ENCODE measurements at regions not wholly inside any gene's neighbourhood (a gene's known extent, or its start where the extent isn't known, plus 50 kb on each side); places are given as distances from the start of the nearest gene placed in this dataset.
A peak's percentile ranks its signal among the peaks of the same experiment; 100 is the strongest.

DNA sequence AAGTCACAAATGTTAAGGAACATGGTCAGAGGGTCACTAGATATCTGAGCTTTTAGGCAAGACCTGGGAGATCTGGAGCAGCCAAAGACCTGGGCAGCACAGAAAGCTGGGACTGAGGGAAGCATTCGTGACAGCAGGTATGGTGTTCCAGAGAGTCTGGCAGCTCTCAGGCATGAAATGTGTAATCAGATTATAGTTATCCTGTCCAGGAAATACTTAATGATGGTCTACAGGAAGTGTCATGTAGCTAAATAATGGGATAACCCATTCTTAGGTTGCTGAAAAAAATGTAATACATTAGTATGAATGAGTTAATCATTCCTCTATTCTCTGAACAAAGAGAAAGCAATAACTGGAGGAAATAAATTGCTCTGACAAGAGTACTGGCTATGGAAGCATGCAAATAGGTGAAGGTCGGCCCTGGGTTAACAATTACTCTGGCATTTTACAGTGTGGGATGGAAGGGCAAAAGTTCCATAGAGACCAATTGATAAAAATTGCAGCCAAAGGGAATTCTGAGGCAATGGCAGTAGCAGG lies 740.5 kb downstream of the CBLN4 start:
- no peak for DNase-seq (ENCODE audit: low spot score)

DNA sequence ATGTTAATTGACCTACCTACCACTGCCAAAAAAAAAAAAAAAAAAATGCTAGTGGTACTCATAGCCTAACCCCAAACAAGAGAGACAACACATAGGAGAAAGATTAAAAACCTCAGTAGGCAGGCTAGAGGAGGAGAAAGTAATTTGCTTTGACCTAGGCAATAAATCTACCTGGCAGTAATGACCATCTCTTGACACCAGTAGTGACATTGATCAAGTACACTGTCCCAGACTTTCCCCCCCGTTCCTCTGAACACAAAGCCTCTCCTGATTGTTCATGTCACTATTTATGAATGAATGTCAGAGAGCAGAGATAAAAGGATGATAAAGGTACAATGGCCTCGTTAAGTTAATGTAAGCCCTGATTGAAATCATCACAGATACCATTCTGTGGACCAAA lies 746.8 kb downstream of the CBLN4 start:
- DNase-seq (ENCODE audit: low spot score) = no peak

DNA sequence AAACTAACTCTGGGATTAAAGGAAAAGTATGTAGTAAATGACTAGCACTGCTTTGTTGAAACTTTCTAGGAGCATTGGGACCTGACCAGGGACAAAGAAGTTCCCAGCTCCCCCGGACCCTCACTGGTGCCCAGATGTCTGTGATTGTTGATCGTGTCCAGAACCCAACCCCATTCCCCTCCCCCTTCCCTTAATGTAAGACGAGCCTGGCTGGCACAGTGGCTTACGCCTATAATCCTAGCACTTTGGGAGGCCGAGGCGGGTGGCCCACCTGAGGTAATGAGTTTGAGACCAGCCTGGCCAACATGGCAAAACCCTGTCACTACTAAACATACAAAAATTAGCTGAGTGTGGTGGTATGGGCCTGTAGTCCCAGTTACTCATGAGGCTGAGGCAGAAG lies 750.3 kb downstream of the CBLN4 start:
- DNase-seq (ENCODE audit: low spot score) = no peak

DNA sequence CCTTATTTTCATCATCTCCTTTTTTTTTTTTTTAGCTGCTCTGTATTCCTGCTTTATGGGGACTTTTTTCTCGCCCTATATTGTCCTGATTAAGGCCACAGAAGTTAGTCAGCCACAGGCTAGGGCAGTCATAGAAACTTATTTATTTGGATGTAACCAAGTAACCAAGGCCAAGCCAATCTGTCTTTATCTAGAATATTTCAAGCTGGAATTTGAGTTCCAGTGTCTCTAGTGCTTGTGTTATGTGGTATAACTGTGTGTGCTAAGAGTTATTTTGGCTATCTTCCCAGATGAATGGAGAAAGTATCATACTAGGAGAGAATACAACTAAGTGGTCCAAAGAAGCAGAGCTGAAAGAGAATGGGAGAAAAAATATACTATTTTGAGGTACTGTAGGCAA lies 751.5 kb downstream of the CBLN4 start:
- no peak for DNase-seq (ENCODE audit: low spot score)

DNA sequence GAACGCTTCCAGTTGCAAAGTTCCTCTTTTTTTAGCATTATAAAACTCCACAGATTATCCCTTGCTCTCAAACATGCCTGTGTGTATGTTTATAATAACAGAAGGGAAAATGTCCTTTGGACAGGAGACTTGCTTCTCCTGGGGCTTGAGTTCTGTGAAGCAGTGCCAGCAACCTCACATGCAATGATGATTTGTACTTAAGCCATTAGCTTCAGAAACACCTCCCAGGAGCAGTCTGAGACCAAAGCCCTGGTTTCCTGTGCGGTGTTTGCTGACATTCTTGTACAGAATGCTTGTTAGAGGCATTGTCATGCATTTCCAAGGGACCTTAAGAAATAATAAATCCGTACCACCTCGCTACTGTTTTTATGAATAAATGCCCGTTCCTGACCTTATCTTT lies 752.8 kb downstream of the CBLN4 start:
- no peak for DNase-seq (ENCODE audit: low spot score)

DNA sequence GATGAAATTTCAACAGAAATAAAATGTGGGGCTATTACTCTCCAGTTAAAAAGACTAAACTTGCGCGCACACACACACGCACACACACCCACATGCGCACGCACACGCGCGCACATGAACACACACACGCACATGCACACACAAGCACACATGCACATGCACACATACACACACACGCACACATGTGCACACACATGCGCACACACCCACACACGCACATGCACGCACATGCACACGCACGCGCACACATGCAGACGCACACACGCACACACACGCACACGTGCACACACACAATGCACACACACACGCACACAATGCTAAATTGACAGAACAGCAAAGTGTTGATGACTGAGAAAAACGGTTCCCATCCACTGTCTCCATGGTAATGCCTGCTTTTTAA lies 754.1 kb downstream of the CBLN4 start:
- DNase-seq (ENCODE audit: low spot score) = no peak

DNA sequence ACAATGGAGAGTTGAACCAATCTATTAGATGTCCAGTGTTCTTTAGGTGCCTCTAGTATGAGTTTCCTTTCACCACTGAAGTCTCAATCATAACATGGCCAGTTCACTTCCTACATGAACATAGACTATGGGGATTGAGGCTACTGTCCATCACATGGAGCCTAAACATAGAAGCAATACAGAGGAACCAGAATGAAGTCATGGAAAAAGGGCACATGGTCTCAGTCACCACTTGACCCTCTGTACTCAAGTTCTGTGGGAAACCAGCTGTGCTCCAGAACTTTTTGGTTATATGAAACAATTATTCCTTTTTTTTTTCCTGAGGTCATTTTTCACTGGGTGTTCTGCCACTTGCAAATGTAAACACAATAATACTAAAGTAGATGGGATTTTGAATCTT lies 762.5 kb downstream of the CBLN4 start:
- DNase-seq (ENCODE audit: low spot score) = no peak

DNA sequence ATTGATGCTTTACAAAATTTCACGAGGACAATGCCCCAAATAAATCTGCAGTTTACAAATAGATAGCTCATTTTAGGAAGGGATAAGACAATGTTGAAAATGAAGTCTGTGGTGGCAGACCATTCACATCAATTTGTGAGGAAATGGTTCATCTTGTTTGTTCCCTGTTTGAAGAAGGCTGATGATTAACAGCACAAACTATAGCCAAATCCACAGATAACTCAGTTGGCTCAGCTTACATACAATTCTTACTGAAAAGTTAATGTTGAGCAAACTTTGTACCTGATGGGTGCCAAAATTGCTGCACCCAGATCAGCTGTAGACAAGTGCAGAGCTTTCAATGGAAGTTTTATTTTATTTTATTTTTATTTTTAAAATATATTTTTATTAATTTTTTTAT lies 763.9 kb downstream of the DOK5 start:
- no peak for DNase-seq (ENCODE audit: low spot score)

DNA sequence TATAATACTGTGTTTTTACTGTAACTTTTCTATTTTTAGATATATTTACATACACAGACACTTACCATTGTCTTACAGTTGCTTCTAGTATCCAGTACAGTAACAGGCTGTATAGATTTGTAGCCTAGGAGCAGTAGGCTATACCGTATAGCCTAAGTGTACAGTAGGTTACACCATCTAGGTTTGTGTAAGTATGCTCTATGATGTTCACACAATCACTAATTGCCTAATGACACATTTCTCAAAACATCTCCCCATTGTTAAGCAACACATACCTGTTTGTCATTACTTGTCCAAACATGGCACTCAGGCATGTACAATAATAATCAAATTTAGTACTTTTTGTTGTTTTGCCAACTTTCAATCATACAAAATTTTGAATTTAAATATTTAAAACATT lies 757.3 kb downstream of the DOK5 start:
- no peak for DNase-seq (ENCODE audit: low spot score)

DNA sequence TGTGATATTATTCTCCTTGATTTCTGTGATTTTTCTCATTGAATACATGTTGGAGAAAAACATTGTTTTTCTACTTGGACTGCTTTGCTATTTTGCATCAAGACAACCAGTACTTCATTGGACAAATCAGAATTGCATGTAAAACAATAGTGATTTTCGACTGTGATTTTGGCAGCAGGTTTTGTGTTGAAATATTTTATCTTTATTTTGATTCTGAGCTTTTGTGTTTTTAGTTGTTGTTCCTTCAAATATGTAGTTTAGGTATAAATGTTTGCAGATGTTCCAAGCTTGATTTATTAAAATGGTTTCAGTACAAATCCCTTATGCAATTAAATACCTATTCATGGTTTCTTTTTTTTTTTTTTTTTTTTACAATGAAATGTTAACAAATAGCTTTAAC lies 754.1 kb downstream of the DOK5 start:
- DNase-seq (ENCODE audit: low spot score) = no peak

DNA sequence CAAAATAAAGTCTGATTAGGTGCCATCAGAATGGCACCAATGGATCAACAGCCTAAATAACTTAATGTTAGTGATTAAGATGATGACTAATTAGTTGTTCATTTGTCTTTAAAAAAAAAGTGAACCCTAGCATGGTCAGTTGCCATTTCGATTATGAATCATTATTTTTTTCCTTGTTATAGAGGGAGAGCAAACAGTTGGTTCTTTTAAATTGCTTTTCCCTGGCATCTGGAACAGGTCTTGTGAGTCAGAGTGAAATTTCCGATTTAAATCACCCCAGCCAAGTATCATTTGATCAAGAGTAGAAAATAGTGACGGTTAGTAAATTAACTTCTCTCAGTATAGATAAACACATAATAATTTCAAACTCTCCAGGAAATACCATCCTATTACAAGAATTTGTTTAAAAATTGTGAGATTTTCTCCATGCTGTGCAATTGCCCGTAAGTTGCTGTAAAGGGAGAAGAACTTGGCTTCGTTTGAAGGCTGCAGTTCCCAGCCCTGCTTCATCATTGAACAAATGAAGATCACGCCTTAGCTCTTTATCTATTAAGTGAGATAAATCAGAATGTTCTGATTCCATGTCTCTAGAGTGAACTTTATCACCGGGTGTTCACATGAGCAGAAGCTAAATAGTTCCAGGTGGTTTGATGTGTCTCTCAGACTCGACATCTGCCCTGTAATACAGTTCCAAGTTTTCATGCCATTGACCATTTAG lies 741.3 kb downstream of the DOK5 start:
- DNase-seq (ENCODE audit: low spot score) = peak; percentile 33

DNA sequence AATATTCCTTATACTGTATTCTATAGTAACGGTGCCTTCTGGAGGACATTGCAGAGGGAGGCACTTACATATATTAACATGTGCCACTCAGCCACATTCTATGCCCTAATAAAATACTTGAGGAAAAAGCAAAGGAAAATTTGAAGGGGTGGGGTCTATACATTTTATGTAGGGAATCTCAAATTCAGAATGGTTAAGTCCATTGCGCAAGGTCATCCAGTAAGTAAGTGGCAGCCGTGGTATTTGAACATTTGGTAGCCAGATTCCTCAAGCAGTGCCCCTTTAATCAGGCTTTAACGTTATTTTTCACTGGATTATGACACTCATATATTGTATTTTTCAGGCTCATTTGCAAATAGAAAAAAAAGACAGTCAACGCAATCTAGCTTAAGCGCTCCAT lies 738.3 kb downstream of the DOK5 start:
- no peak for DNase-seq (ENCODE audit: low spot score)

DNA sequence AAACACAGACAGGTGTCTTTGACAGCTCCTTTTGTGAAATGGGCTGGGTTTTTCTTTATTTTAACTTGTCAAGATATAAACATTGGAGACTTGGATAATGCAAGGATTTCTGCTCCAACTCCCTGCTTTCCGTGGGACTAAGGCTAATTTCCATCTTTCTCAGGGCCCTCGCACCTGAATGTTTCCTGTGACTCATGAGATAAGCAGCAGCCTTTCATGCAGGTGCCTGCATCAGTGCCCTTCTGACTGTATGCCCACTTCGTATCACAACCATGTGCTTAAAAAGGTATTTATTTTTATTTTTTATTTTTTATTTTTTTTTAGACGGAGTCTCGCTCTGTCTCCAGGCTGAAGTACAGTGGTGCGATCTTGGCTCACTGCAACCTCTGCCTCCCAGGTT lies 736.1 kb downstream of the DOK5 start:
- no peak for DNase-seq (ENCODE audit: low spot score)

DNA sequence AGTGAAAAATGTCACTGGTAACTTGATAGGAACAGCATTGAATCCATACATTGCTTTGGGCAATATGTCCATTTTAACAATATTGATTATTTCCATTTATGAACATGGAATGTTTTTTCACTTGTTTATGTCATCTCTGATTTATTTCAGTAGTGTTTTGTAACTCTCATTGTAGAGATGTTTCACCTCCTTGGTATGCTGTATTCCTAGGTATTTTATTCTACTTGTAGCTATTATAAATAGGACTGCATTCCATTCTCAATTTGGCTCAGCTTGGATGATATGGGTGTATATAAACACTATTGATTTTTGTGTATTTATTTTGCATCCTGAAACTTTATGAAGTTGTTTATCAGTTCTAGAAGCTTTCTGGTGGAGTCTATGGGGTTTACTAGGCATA lies 730.3 kb downstream of the DOK5 start:
- no peak for DNase-seq (ENCODE audit: low spot score)

DNA sequence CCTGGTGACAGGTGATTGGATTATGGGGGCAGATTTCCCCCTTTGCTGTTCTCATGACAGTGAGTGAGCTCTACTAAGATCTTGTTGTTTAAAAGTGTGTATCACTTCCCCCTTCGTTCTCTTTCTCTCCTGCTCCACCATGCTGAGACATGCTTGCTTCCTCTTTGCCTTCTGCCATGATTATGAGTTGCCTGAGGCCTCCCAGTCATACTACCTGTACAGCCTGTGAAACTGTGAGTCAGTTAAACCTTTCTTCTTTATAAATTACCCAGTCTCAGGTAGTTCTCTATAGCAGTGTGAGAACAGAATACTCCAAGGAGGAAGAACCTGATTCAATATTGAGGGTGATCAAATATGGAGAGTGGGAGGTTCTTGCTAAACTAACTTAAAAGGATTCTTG lies 724.9 kb downstream of the DOK5 start:
- no peak for DNase-seq (ENCODE audit: low spot score)

DNA sequence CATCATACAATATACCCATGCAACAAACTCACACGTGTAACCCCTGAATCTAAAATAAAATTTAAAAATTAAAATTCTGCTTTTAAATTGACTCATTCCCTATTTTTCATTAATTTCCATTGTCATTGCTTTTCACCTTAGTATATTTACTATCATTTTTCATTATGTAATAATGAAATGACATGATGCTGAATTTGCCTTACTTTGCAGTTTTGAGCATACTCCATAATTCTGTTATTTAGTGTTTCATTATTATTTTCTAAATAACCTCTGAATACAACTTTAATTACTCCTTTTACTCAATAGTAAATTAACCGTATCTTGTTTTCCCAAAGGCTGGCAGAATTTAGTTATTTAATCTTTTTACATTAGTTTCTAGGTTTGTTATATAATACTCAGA lies 719.6 kb downstream of the DOK5 start:
- no peak for DNase-seq (ENCODE audit: low spot score)

DNA sequence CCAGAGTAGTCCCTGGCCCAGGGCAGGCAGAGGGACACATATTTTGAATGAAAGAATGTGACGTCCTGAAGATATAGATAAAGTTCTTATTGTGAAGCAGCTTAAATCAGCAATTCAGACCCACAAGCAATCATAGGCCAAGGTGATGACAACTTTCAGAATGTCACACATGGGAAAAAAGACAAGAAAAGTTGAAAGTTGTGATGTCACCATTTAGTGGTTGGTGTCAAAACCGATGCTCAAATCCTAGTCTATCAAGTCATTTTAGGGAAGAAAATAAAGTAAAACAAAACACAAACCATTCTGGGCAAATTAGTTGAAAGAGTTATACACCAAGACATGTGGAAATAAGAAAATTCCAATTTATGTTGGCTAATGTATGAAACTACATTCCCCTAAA lies 710.8 kb downstream of the DOK5 start:
- no peak for DNase-seq (ENCODE audit: low spot score)

DNA sequence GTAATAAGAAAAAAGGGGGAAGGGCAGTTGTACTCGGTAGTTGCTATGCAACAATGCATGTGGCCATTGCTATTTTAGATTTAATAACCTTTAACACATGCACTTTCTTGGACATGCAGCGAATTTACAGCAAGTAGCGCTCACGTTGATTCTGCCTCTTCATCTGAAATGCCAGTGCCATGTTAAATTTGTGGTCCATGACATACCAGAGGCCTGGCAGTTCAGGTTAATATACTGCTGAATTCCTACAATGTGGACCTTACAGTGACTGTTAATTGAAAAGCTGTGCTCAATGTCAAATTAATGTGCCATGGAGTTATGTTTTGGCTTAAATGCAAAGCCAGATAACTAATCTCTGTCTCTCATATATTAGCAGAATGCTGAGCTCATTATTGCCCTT lies 699.7 kb downstream of the DOK5 start:
- no peak for DNase-seq (ENCODE audit: low spot score)

DNA sequence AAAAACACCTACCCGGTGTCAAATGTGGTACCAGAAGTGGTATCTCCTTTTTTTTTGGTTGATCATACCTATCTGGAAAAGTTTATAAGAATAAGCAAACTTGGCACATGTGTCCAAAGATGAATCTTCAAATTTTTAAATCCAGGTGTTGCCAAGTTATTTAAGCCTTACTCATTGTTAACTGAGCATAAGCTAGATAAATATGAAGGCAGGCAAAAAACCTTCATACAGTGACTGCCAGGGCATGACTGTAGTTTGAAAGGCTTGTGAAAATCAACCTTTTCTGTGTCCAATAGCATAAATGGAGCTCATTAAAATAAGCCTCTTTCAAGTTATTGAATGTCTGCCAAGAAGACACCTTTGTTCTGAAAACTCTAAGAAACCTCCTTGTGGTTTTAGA lies 699.2 kb downstream of the DOK5 start:
- no peak for DNase-seq (ENCODE audit: low spot score)

DNA sequence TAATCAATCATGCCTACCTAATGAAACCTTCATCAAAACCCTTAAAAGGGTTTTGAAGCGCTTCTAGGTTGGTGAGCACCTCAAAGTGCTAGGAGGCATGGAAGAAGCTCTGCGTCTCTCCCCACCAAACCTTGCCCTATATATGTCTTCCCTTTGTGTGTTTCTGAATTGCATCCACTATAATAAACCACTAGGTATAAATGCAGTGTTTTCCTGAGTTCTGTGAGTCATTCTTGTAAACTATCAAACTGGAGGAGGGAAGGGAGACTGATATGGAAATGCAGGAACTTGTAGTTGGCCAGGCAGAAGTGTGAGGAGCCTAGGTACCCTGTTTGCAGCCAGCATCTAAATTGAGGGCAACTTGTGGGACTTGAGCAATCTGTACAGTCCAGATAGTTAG lies 698.8 kb downstream of the DOK5 start:
- no peak for DNase-seq (ENCODE audit: low spot score)

DNA sequence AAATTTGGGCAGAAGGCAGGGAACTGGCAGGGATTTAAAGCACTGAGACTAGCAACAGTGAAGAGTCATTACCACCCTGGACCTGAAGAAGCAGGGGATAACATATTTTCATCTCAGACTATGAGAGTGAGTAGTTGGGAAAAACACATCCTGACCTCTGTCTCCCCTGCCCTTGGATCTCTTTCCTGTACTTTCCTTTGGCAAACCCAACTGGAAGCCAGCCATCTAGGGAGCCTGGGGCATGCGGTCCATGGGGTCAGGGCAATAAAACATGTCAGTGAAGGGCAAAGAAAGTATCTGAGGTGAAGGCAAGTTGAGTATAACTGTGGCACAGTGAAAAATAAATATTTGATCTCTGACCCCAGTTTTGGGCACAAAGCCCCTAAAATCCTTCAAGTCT lies 698.2 kb downstream of the DOK5 start:
- no peak for DNase-seq (ENCODE audit: low spot score)

DNA sequence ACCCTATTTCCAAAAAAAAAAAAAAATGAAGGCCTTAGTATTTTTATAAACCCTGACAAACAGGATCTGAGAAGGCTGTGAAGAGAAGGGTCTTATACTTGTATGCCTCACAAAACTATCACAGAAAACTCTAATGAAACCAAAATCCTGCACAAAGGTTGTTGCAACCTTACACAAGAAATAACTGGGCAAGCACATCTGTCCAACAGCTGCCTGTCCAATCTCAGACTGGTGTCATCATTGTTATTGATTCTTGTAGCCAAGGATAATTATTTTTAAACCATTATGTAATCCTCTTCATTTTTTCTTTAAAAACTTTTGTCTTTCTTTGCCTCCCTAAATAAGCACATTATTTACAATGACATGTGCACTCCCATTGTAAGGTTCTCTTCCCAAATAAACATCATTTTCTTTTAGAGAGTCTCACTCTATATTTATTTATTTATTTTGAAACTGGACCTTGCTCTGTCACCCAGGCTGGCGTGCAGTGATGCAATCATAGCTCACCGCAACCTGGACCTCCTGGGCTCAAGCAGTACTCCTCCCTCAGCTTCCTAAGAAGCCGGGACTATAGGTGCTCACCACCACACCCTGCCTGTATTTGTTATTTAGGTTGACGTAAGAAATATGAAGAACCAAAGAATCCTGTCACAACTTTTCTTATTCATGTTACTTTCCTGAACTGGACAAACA lies 697.1 kb downstream of the DOK5 start:
- DNase-seq (ENCODE audit: low spot score) = no peak

DNA sequence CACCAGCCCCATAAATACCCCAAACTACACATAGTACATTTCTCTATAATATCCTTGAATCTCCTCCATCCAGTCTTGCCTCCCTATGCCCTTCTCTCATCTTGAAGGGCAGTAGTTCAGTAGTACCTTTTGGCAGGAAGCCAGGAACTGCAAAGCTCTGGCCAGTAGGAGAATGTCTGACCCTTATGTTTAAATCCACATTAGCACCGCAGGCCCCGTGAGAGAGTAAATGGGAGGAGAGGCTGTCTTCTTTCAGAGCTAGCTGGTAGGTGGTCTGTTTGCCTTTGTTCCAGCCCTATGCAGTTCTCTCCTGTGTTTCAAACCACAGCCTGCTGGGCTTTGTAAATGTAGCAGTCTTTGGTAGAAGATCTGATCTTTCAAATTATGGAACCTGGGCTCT lies 690.7 kb downstream of the DOK5 start:
- no peak for DNase-seq (ENCODE audit: low spot score)

DNA sequence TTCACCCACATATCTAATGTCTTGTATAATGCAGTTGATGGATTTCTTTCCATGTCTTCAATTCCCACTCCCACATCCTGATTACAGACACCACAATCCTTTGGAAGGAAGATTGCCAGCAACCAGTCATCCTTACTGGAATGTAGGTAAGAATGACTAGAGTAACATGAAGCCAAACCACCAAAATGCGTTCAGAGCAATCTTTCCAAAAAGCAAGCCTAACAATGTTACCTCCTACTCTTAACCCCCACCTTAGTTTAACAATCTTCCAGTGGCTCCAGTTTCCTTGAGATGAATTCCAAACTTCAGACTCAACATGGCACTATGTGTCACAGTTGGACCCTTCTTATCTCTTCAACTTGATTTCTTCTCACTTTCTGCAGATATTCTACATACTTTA lies 685.6 kb downstream of the DOK5 start:
- peak; percentile 99 for DNase-seq (ENCODE audit: low spot score)
